Endothelial cell of umbilical vein (primary cell): ENCODE measurements at regions not wholly inside any gene's neighbourhood (a gene's known extent, or its start where the extent isn't known, plus 50 kb on each side); places are given as distances from the start of the nearest gene placed in this dataset.

ENCODE experiments used
- BruUV-seq: library from RNA; stranded (reverse); fragments of 400-500 nt; replicated peaks from 2 replicates; lab custom pipeline; 2021; lab: Mats Ljungman, UMichigan
- CTCF ChIA-PET: fragments of 300-600, 350-600 bp; sonication (Branson Sonifier 250); formaldehyde crosslinking; loops from one replicate; lab custom pipeline; 2021; ENCODE audit warnings: antibody characterized with exemption, inconsistent platforms; lab: Charles Lee
- POLR2A ChIA-PET: fragments of 300-600, 350-600 bp; sonication (Branson Sonifier 250); formaldehyde crosslinking; loops from one replicate; lab custom pipeline; 2021; ENCODE audit warnings: antibody characterized with exemption, inconsistent platforms; lab: Charles Lee
- DNase-seq: peaks from one replicate; pipeline ENCODE4 v3.0.0-alpha.2; 2011; ENCODE audit warnings: low read depth, low spot score
- FAIRE-seq: peaks from 2 replicates; lab custom pipeline; 2011; peaks lifted over from hg19 to GRCh38; lab: Jason Lieb, UNC
- H2AFZ ChIP-seq: 2 replicates; pipeline ENCODE4 v1.6.0; 2012; ENCODE audit warnings: low read depth, low read length, control low read depth, inconsistent platforms
- H3K27ac ChIP-seq: 2 replicates; pipeline ENCODE4 v1.5.1; 2011; ENCODE audit warnings: low read depth, mild to moderate bottlenecking, control low read depth, low read length, moderate library complexity; ENCODE audit not compliant: insufficient read depth
- H3K27me3 ChIP-seq, 2 experiments: 2 replicates each; pipeline versions ENCODE4 v1.6.0 to v1.6.1; 2011; ENCODE audit warnings: low read length in 2 of 2, mixed read lengths in 1 of 2; ENCODE audit not compliant: control insufficient read depth in 2 of 2, insufficient read depth in 2 of 2
- H3K36me3 ChIP-seq, 2 experiments: 2 replicates in 1 of 2; 3 replicates in 1 of 2; pipeline ENCODE4 v1.5.1; 2011; ENCODE audit warnings: low read length in 2 of 2, mild to moderate bottlenecking in 1 of 2, moderate library complexity in 1 of 2; ENCODE audit not compliant: control insufficient read depth in 2 of 2, insufficient read depth in 2 of 2; ENCODE audit errors: extremely low read depth in 1 of 2
- H3K4me1 ChIP-seq: 3 replicates; pipeline ENCODE4 v1.5.1; 2011; ENCODE audit warnings: mild to moderate bottlenecking, low read length; ENCODE audit not compliant: control insufficient read depth, insufficient read depth; ENCODE audit errors: extremely low read depth
- H3K4me2 ChIP-seq: 2 replicates; pipeline ENCODE4 v1.6.1; 2011; ENCODE audit warnings: low read length, control low read depth, mixed read lengths; ENCODE audit not compliant: insufficient read depth
- H3K4me3 ChIP-seq, 3 experiments: fragments of 200-600 bp in 1 of 3; sonication (generic), shearing (Covaris generic) in 1 of 3; replicated peaks in 1 of 3; 2 replicates each; pipeline ENCODE4 v1.5.1; 2011 to 2016; ENCODE audit warnings: control low read depth in 3 of 3, low read length in 3 of 3, mild to moderate bottlenecking in 2 of 3, inconsistent platforms in 1 of 3, low read depth in 1 of 3, moderate library complexity in 1 of 3; ENCODE audit not compliant: insufficient read depth in 1 of 3
- H3K79me2 ChIP-seq: 2 replicates; pipeline ENCODE4 v1.6.0; 2012; ENCODE audit warnings: low read length, inconsistent platforms; ENCODE audit not compliant: control insufficient read depth, insufficient read depth
- H3K9ac ChIP-seq: replicated peaks from 2 replicates; pipeline ENCODE3; 2011; ENCODE audit warnings: low read length, control low read depth; ENCODE audit not compliant: insufficient read depth; ENCODE audit errors: extremely low read depth
- H3K9me1 ChIP-seq: replicated peaks from 3 replicates; pipeline ENCODE4 v1.6.0; 2011; ENCODE audit warnings: mild to moderate bottlenecking, low read length; ENCODE audit not compliant: control insufficient read depth, insufficient read depth; ENCODE audit errors: extremely low read depth
- H3K9me3 ChIP-seq: replicated peaks from 2 replicates; pipeline ENCODE4 v1.5.1; 2012; ENCODE audit warnings: low read length, inconsistent platforms; ENCODE audit not compliant: control insufficient read depth, insufficient read depth
- H4K20me1 ChIP-seq: replicated peaks from 2 replicates; pipeline ENCODE3; 2011; ENCODE audit warnings: mild to moderate bottlenecking, low read length; ENCODE audit not compliant: control insufficient read depth, insufficient read depth; ENCODE audit errors: extremely low read depth
- FOS ChIP-seq: IDR thresholded peaks from 2 replicates; pipeline ENCODE4 v1.6.1; 2011; ENCODE audit warnings: mild to moderate bottlenecking, low read length, moderate library complexity, borderline replicate concordance; ENCODE audit not compliant: insufficient read depth
- GATA2 ChIP-seq: IDR thresholded peaks from 2 replicates; pipeline ENCODE4 v1.7.0; 2011; ENCODE audit warnings: low read depth, mild to moderate bottlenecking, moderate library complexity, mixed read lengths, low read length; ENCODE audit not compliant: insufficient read length, insufficient read depth
- JUN ChIP-seq: IDR thresholded peaks from 2 replicates; pipeline ENCODE4 v1.6.1; 2011; ENCODE audit warnings: borderline replicate concordance, low read depth; ENCODE audit not compliant: insufficient read length, insufficient read depth
- MYC ChIP-seq: IDR thresholded peaks from one replicate; pipeline ENCODE4 v1.6.1; 2011; ENCODE audit warnings: mild to moderate bottlenecking, low read depth, low read length
- POLR2A ChIP-seq: IDR thresholded peaks from 2 replicates; pipeline ENCODE4 v1.6.1; 2012; ENCODE audit warnings: low read depth, mild to moderate bottlenecking, control low read depth, low read length
- dilution Hi-C: fragments of 300-500 bp; cut with MboI; formaldehyde crosslinking; loops from one replicate; pipeline ENCODE4 v1.15.0; 2019; ENCODE audit warnings: low sequenced_read_pairs; ENCODE audit not compliant: extremely low pct_ligation_motif_present
- intact Hi-C: fragments of 100-400 bp; cut with micrococcal nuclease; formaldehyde crosslinking; loops from one replicate; pipeline ENCODE4 v1.10.0; 2022
- TF ChIP-seq, protein P1 (sequence below), 2 donors: IDR thresholded peaks; 1 replicate in 1 of 2; 2 replicates in 1 of 2; pipeline ENCODE4 v1.5.1; 2011; ENCODE audit warnings: low read length in 2 of 2, mild to moderate bottlenecking in 2 of 2, moderate library complexity in 2 of 2, control low read depth in 1 of 2, inconsistent platforms in 1 of 2, low read depth in 1 of 2; ENCODE audit not compliant: insufficient read depth in 1 of 2; ENCODE audit errors: extremely low read depth in 1 of 2
- TF ChIP-seq, protein P2 (sequence below): IDR thresholded peaks from 2 replicates; pipeline ENCODE4 v1.6.1; 2011; ENCODE audit not compliant: insufficient read depth, insufficient read length

DNA sequence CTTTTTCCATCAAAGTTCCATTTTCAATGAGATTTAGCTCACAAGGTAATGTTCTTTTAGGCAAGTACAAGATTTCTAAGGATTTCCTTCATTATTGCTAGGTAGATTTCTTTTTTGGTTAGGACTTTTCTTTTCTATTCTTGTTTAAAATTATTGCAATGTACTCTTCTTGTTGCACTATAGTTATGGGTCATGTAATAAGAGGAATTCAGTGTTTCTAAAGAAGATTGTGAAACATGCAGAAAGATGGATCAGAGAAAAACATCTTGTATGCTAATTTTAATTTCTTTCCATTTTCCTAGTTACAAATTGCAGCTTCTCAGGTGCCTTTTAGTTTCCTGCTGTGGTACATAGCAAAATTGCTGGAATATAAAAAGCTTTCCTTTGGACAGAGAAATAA lies 56.1 kb downstream of the BTG1 start:
- no peak for DNase-seq
- no peaks in the 10 kb centered on the region for H4K20me1 ChIP-seq
- no peaks in the 10 kb centered on the region for H3K27me3 ChIP-seq
- no peak overlapping the region for H2AFZ ChIP-seq
- dilution Hi-C loops (no loop called here), intact Hi-C loops (no loop called here)
- H3K4me2 ChIP-seq: no peak overlapping the region
- ChIA-PET POLR2A (no interaction called here), CTCF (interaction anchor here (1.1 to 1.5 kb wide), 3 partner anchors 9 to 708 kb away, joined by 3 to 7 read pairs (median 4); no protein-coding TSS in a partner anchor)
- TF ChIP-seq FOS (no peak), GATA2 (no peak), JUN (no peak)
- TF ChIP-seq, protein P1, sequence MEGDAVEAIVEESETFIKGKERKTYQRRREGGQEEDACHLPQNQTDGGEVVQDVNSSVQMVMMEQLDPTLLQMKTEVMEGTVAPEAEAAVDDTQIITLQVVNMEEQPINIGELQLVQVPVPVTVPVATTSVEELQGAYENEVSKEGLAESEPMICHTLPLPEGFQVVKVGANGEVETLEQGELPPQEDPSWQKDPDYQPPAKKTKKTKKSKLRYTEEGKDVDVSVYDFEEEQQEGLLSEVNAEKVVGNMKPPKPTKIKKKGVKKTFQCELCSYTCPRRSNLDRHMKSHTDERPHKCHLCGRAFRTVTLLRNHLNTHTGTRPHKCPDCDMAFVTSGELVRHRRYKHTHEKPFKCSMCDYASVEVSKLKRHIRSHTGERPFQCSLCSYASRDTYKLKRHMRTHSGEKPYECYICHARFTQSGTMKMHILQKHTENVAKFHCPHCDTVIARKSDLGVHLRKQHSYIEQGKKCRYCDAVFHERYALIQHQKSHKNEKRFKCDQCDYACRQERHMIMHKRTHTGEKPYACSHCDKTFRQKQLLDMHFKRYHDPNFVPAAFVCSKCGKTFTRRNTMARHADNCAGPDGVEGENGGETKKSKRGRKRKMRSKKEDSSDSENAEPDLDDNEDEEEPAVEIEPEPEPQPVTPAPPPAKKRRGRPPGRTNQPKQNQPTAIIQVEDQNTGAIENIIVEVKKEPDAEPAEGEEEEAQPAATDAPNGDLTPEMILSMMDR (IDR thresholded peaks at IDR 0.05; ENCODE audit: extremely low read depth in 1 of 2, insufficient read depth in 1 of 2, low read depth in 1 of 2, low read length in 2 of 2): no peak
- TF ChIP-seq, protein P2, sequence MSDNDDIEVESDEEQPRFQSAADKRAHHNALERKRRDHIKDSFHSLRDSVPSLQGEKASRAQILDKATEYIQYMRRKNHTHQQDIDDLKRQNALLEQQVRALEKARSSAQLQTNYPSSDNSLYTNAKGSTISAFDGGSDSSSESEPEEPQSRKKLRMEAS: no peak
- H3K27ac ChIP-seq: no peak overlapping the region
- no peaks in the 10 kb centered on the region for H3K9me1 ChIP-seq
- no TSS peak for BruUV-seq
- H3K9me3 ChIP-seq: no peaks in the 10 kb centered on the region
- H3K36me3 ChIP-seq: no peaks in the 10 kb centered on the region
- peaks cover 6% of the 10 kb centered on the region for H3K4me1 ChIP-seq
- no peak overlapping the region for H3K4me3 ChIP-seq
- no peak overlapping the region for H3K9ac ChIP-seq
- no peak for FAIRE-seq
- H3K79me2 ChIP-seq: no peaks in the 10 kb centered on the region

DNA sequence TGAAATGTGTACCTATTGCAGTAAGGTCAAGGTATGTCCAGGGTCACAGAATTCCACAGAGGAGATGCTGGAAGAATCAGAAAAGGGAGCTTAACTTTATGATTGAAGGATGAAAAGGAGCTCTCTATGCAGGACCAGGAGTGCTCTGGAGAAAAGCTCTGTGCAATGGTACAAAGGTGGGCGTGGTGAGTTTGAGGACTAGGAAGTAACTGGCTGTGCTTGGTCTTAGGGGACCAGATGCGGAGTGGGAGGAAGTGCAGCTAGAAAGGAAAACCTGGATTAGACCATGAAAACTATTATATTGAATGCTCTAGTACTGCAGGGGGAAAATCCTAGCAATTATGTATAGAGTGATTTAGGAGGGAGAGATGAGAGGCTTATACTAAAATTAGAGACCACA lies 56.8 kb downstream of the BTG1 start:
- no peak overlapping the region for H3K9ac ChIP-seq
- H3K27me3 ChIP-seq: no peaks in the 10 kb centered on the region
- intact Hi-C loops (no loop called here), dilution Hi-C loops (no loop called here)
- FAIRE-seq (no peak), DNase-seq (no peak)
- H4K20me1 ChIP-seq: no peaks in the 10 kb centered on the region
- POLR2A ChIA-PET: no interaction called here
- no TSS peak for BruUV-seq
- no peaks in the 10 kb centered on the region for H3K79me2 ChIP-seq
- TF ChIP-seq MYC: no peak
- TF ChIP-seq, protein P1 (IDR thresholded peaks at IDR 0.05; ENCODE audit: extremely low read depth in 1 of 2, insufficient read depth in 1 of 2, low read depth in 1 of 2, low read length in 2 of 2): no peak
- TF ChIP-seq GATA2: no peak
- no peak for TF ChIP-seq POLR2A
- H2AFZ ChIP-seq: no peak overlapping the region
- H3K27ac ChIP-seq: no peak overlapping the region
- no peaks in the 10 kb centered on the region for H3K9me1 ChIP-seq
- H3K9me3 ChIP-seq: no peaks in the 10 kb centered on the region
- H3K4me1 ChIP-seq: peaks cover under 1% of the 10 kb centered on the region
- CTCF ChIA-PET: interaction anchor here (1.0 to 1.5 kb wide), 5 partner anchors 9 to 707 kb away, joined by 3 to 7 read pairs (median 4); no protein-coding TSS in a partner anchor
- no peak overlapping the region for H3K4me3 ChIP-seq
- no peak overlapping the region for H3K4me2 ChIP-seq
- no peaks in the 10 kb centered on the region for H3K36me3 ChIP-seq
